T-helper 1 cell treated with Interleukin-12 subunit alpha and Interleukin-12 subunit beta and Interleukin-4 antibody, amounts not matched to agents 30 μg/mL and 1 μg/mL, for 36 hours (primary cell): ENCODE measurements at regions not wholly inside any gene's neighbourhood (a gene's known extent, or its start where the extent isn't known, plus 50 kb on each side); places are given as distances from the start of the nearest gene placed in this dataset.
"Not testable (repeated sequence)": the region's sequence is repeated elsewhere in the genome, so short reads cannot be mapped to it uniquely, and the experiment has no call there.

Source experiments
- H3K27ac Mint-ChIP-seq: one replicate; pipeline ENCODE4 v1.8.0; 2021; ENCODE audit warnings: mild to moderate bottlenecking, mixed read lengths
- H3K27me3 Mint-ChIP-seq: one replicate; pipeline ENCODE4 v1.8.0; 2021; ENCODE audit warnings: low read depth, mixed read lengths
- H3K36me3 Mint-ChIP-seq: one replicate; pipeline ENCODE4 v1.8.0; 2021; ENCODE audit warnings: low read depth, mixed read lengths
- H3K4me1 Mint-ChIP-seq: one replicate; pipeline ENCODE4 v1.8.0; 2021; ENCODE audit warnings: low read depth, mixed read lengths
- H3K4me3 Mint-ChIP-seq: one replicate; pipeline ENCODE4 v1.8.0; 2021; ENCODE audit warnings: mild to moderate bottlenecking, moderate library complexity, mixed read lengths
- H3K9me3 Mint-ChIP-seq: one replicate; pipeline ENCODE4 v1.8.0; 2021; ENCODE audit warnings: mixed read lengths

DNA sequence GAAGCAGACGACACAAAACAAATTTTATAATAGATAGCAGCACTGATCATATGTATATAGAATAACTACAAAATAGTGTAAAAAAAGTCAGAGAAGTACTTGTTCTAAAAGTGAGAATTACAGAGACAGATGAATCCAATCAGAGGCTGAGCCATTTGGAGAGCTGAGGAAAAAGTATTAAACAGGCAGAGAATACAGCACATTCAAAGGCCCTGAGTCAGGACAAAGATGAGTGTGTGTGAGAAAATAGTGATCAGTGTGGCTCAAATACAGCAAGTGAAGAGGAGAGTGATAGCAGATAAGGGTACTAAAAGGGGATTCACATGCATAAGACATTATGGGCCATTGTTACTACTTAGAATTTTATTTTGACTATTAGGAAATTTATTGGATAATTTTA lies 430.6 kb upstream of the BRINP3 start:
- Mint-ChIP-seq H3K4me1 (no peaks in the 10 kb centered on the region), H3K27ac (no peak overlapping the region), H3K27me3 (no peaks in the 10 kb centered on the region), H3K36me3 (no peaks in the 10 kb centered on the region), H3K9me3 (peaks cover 13% of the 10 kb centered on the region), H3K4me3 (no peak overlapping the region)

DNA sequence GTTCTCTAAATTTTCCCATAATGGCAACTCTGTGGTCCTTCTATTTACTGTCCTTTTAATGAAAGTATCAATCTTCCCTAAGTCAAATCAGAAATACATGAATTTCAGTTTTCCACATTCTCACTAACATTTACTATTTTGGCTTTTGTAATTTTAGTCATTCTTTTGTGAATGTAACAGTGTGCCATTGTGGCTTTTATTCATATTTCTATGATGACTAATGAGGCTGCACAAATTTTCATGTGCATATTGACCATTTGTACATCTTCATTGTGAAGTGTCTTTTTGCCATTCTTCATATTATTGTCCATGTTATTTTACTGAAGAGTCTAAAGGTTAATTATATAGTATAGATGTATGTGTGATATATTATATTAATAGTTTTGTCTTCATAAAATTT lies 431.0 kb upstream of the BRINP3 start:
- H3K27me3 Mint-ChIP-seq = no peaks in the 10 kb centered on the region
- H3K36me3 Mint-ChIP-seq = no peaks in the 10 kb centered on the region
- no peaks in the 10 kb centered on the region for H3K4me1 Mint-ChIP-seq
- peaks cover 13% of the 10 kb centered on the region for H3K9me3 Mint-ChIP-seq
- H3K4me3 Mint-ChIP-seq = no peak overlapping the region
- no peak overlapping the region for H3K27ac Mint-ChIP-seq

DNA sequence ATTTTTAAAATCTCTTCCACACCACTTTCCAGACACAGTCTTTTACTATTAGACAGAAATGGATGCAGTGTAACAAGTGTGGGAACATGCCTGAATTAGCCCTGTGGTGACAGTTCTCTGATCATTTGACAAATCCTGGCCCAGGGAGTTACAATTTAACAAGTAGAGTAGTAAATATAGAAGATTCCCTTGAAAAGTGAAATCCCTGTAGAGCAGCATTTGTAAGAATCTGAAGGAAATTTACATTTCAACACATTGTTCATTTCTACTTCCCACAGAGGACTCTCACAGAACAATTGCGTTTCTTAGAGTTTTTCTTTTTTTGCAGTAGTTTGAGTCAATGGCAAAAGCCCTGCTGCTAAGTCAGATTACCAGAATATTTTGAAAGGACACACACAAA lies 458.3 kb upstream of the BRINP3 start:
- no peaks in the 10 kb centered on the region for H3K27me3 Mint-ChIP-seq
- no peak overlapping the region for H3K4me3 Mint-ChIP-seq
- H3K9me3 Mint-ChIP-seq = peaks cover 5% of the 10 kb centered on the region
- H3K4me1 Mint-ChIP-seq = no peaks in the 10 kb centered on the region
- H3K27ac Mint-ChIP-seq = no peak overlapping the region
- no peaks in the 10 kb centered on the region for H3K36me3 Mint-ChIP-seq

DNA sequence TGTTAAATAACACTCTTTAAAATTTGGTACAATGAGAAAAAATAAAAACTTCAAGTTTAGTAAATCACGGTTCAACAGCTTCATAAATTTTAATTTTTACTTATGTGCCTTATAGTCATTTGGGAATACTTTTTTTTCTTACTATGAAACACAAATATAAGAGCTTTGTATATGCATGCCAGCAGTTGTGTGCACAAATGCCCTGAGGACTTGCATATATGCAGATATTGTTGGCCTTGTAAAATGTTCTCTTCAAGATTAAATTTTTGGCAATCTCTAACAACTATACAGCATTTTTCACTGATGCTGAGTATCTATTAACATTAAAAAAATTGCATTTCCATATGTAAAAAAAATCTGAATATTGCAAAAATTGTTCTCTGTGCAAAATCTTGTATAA lies 458.7 kb upstream of the BRINP3 start:
- Mint-ChIP-seq H3K4me1 (no peaks in the 10 kb centered on the region), H3K27ac (no peak overlapping the region), H3K36me3 (no peaks in the 10 kb centered on the region), H3K9me3 (peaks cover 5% of the 10 kb centered on the region), H3K27me3 (no peaks in the 10 kb centered on the region), H3K4me3 (no peak overlapping the region)

DNA sequence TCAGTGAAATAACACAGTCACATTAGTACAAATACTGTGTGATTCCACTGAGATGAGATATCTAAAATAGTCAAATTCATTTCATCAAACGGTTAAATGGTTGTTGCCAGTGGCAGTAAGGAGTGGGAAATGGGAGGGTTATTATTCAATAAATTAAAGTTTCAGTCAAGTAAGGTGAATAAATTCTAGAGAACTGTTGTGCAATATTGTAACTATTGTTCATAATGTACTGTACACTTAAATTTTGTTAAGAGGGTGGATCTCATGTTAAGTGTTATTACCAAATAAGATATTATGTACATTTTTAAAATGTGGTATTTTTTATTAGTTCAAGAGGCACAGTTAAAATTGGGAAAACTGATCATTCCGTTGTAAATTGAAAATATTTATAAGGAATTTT lies 463.3 kb upstream of the BRINP3 start:
- no peak overlapping the region for H3K27ac Mint-ChIP-seq
- H3K36me3 Mint-ChIP-seq = no peaks in the 10 kb centered on the region
- no peaks in the 10 kb centered on the region for H3K27me3 Mint-ChIP-seq
- peaks cover 3% of the 10 kb centered on the region for H3K9me3 Mint-ChIP-seq
- H3K4me1 Mint-ChIP-seq = no peaks in the 10 kb centered on the region
- H3K4me3 Mint-ChIP-seq = no peak overlapping the region

DNA sequence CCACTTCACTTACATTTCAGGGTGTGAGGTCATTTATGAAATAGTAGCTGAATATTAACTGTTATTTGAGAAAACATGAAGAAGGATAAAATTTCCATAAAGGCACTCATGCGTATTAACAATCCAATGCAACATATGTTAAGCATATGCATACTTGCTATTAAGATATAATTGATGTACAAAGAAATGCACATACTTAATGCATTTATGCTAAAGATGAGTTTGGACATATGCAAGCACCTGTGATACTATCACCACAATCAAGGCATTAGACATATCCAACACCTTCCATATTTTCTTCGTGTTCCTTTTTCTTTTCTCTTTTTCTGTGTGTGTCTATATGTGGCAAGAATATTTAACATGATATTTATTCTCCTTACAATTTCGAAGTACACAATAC lies 464.8 kb upstream of the BRINP3 start:
- Mint-ChIP-seq H3K36me3 (no peaks in the 10 kb centered on the region), H3K4me3 (no peak overlapping the region), H3K4me1 (no peaks in the 10 kb centered on the region), H3K9me3 (peaks cover 3% of the 10 kb centered on the region), H3K27me3 (no peaks in the 10 kb centered on the region), H3K27ac (no peak overlapping the region)

DNA sequence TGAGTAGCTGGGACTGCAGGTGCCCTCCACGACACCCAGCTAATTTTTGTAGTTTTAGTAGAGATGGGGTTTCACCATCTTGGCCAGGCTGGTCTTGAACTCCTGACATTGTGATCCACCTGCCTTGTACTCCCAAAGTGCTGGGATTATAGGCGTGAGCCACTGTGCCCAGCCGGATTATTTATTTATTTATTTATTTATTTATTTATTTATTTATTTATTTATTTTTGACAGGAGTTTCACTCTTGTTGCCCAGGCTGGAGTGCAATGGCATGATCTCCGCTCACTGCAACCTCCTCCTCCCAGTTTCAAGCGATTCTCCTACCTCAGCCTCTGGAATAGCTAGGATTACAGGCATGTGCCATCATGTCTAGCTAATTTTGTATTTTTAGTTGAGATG lies 466.1 kb upstream of the BRINP3 start:
- H3K4me3 Mint-ChIP-seq, H3K36me3 Mint-ChIP-seq, H3K27ac Mint-ChIP-seq, H3K9me3 Mint-ChIP-seq, H3K4me1 Mint-ChIP-seq, H3K27me3 Mint-ChIP-seq: not testable (repeated sequence)

DNA sequence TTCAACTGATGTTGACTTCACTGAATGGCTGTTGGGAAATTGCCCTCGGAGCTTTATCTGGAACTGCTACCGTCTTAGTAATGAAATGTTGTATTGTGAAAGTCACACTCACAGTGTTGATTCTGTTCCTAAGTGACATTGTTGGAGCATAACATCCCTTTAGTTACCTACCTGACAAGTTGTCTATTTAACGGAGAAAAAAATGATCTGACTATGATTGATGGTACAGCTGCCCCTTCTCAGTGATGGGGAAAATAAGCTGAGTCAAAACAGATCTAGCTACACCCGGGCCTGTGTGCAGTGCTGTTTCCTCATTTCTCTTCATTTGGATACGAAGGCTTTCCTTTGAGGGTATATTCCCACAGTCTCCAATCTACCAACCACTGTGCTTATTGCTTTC lies 472.3 kb upstream of the BRINP3 start:
- Mint-ChIP-seq H3K4me1 (no peaks in the 10 kb centered on the region), H3K36me3 (no peaks in the 10 kb centered on the region), H3K4me3 (no peak overlapping the region), H3K27ac (no peak overlapping the region), H3K27me3 (no peaks in the 10 kb centered on the region), H3K9me3 (no peaks in the 10 kb centered on the region)

DNA sequence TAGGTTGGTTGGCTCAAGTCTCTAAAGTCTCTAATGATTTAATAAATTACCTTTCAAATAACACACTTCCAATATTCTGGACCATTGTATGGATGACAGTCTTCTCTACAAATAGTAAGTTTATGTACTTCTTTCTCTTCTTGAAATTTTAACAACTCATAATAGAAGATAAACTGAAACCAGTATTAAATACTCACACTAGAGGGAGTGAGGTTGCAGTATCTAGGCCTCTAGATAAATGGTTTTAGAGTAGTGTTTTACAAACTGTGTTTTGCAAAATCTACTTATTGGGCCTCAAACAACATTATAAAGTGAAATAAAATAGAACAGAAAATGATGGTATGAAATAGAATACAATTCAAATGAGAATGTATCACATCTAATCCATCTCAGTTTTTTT lies 479.9 kb upstream of the BRINP3 start:
- no peaks in the 10 kb centered on the region for H3K27me3 Mint-ChIP-seq
- H3K36me3 Mint-ChIP-seq = no peaks in the 10 kb centered on the region
- H3K4me1 Mint-ChIP-seq = no peaks in the 10 kb centered on the region

DNA sequence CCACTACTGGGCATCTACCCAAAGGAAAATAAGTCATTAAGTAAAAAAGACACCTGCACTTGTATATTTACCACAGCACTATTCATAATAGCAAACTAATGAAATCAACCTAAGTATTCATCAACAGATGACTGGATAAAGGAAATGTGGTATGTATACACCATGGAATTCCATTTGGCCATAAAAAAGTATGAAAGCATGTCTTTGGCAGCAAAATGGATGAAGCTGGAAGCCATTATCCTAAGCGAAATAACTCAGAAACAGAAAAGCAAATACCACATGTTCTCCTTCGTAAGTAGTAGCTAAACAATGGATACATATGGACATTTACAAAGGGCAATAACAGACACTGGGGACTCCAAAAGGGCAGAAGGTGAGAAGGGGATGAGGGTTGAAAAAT lies 485.7 kb upstream of the BRINP3 start:
- Mint-ChIP-seq H3K9me3 (no peaks in the 10 kb centered on the region), H3K27ac (no peak overlapping the region), H3K27me3 (no peaks in the 10 kb centered on the region), H3K4me1 (no peaks in the 10 kb centered on the region), H3K4me3 (no peak overlapping the region), H3K36me3 (no peaks in the 10 kb centered on the region)

More for the DNA sequence above, 479.9 kb upstream of the BRINP3 start:
- Mint-ChIP-seq H3K4me3 (no peak overlapping the region), H3K9me3 (no peaks in the 10 kb centered on the region), H3K27ac (no peak overlapping the region)

DNA sequence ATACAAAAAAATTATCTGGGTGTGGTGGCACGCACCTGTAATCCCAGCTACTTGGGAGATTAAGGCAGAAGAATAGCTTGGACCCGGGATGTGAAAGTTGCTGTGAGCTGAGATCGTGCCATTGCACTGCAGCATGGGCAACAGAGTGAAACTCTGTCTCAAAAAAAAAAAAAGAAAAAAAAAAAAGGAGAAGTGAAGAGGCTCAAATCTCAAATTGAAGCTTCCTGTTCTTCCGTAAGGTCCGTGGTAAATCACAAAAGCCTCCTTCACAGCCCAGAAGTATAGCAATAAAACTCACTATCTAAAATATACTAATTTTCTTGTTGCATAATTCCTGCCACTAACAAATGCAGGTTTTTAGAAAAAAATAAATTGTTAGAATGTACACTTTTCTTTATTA lies 498.2 kb upstream of the BRINP3 start:
- Mint-ChIP-seq H3K27me3 (no peaks in the 10 kb centered on the region), H3K4me3 (no peak overlapping the region), H3K36me3 (no peaks in the 10 kb centered on the region), H3K4me1 (no peaks in the 10 kb centered on the region), H3K27ac (no peak overlapping the region), H3K9me3 (peaks cover 5% of the 10 kb centered on the region)

DNA sequence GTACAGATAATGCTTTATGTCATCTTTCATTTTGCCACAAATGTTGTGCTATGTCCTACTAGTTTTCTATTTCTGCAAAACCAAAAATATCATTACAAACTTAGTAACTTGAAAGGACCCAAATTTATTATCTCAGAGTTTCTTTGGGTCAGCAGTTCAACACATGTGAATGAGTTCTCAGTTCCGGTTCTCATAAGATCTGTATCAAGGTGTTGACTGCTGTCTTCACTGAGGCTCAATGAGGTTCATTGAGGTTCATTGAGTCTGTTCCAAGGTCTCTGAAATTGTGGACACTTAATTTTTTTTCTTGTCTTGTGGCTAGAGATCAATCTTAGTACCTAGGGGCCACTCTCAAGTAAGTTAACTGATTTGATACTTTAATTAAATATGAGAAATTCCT lies 525.1 kb upstream of the BRINP3 start:
- Mint-ChIP-seq H3K4me3 (no peak overlapping the region), H3K27ac (no peak overlapping the region), H3K9me3 (peaks cover 18% of the 10 kb centered on the region)

DNA sequence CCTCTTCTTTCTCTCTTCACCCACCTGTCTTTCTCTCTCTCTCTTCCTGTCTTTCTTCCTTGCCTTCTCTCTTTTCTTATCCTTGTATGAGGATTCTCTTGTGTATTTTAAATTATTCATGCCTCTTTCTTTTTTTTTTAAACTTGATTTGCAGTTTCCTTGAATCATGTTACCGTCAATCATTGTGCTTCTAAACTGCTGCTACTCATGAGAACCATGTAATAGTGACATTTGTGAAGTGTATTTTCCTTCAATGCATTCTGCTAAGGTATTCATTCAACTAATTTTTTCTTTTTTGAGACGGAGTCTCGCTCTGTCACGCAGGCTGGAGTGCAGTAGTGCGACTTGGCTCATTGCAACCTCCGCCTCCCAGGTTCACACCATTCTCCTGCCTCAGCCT lies 539.1 kb upstream of the BRINP3 start:
- Mint-ChIP-seq H3K27ac (no peak overlapping the region), H3K9me3 (peaks cover 16% of the 10 kb centered on the region), H3K36me3 (no peaks in the 10 kb centered on the region), H3K4me1 (no peaks in the 10 kb centered on the region), H3K4me3 (no peak overlapping the region), H3K27me3 (no peaks in the 10 kb centered on the region)

More for the DNA sequence above, 525.1 kb upstream of the BRINP3 start:
- Mint-ChIP-seq H3K27me3 (no peaks in the 10 kb centered on the region), H3K36me3 (no peaks in the 10 kb centered on the region), H3K4me1 (no peaks in the 10 kb centered on the region)

DNA sequence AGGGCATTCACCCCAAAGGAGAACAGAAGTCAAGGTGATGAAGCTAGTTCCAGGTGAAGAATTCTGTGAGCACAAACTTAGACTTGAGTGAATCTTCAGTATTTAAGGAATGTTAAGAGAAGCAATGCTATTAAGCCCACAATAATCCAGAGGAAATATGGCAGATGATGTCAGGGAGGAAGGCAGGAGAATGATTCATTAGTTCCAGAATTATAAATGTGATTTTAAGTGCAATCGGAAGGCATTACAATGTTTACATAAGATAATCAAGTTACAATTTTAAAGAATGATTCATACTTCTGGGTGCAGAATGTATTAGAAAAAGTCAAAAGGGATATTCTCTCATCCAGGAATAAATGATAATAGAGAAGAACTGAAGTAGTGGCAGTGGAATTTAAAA lies 545.2 kb upstream of the BRINP3 start:
- Mint-ChIP-seq H3K4me3 (no peak overlapping the region), H3K27me3 (no peaks in the 10 kb centered on the region), H3K27ac (no peak overlapping the region), H3K9me3 (peaks cover 8% of the 10 kb centered on the region), H3K36me3 (no peaks in the 10 kb centered on the region), H3K4me1 (no peaks in the 10 kb centered on the region)

DNA sequence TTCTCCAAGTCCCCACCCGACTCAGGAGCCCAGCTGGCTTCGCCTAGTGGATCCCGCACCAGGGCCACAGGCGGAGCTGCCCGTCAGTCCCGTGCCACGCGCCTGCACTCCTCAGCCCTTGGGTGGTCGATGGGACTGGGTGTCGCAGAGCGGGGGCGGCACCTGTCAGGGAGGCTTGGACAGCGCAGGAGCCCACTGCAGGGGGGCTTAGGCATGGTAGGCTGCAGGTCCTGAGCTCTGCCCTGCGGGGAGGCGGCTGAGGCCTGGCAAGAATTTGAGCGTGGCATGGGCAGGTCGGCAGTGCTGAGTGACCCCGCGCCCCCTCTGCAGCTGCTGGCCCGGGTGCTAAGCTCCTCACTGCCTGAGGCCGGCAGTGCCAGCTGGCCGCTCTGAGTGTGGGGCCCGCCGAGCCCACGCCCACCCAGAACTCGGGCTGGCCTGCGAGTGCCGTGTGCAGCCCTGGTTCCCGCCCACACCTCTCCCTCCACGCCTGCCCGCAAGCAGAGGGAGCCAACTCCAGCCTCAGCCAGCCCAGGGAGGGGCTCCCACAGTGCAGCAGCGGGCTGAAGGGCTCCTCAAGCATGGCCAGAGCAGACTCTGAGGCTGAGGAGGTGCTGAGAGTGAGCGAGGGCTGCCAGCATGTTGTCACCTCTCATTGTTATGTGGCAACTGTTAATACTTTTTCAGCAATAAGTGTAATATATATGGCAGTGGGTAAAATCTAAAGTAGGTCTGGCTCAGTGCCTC lies 548.4 kb upstream of the BRINP3 start:
- Mint-ChIP-seq H3K9me3 (peaks cover 24% of the 10 kb centered on the region), H3K27ac (no peak overlapping the region), H3K4me3 (no peak overlapping the region), H3K36me3 (no peaks in the 10 kb centered on the region), H3K27me3 (no peaks in the 10 kb centered on the region), H3K4me1 (no peaks in the 10 kb centered on the region)

DNA sequence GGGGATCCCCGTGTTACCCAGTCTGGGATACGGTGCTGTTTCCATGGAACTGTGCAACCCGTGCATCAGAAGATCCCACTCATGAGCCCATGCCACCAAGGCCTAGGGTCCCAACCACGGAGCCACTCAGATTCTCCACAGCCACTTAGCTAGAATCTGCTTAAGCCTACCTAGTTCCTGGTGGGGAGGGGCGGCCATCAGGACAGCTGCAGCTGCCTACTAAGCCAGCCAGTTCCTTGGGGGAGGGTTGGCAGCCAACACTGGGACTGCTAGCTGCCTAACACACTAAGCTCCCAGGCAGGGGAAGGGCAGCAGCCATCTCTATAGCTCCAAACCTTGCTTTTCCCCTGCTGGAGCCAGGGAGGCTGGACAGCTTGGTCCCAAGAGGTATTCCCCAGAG lies 549.2 kb upstream of the BRINP3 start:
- Mint-ChIP-seq H3K27me3 (no peaks in the 10 kb centered on the region), H3K4me1 (no peaks in the 10 kb centered on the region), H3K36me3 (no peaks in the 10 kb centered on the region), H3K9me3 (peaks cover 31% of the 10 kb centered on the region), H3K27ac (no peak overlapping the region), H3K4me3 (no peak overlapping the region)
